ENCODE measurements at regions not wholly inside any gene's neighbourhood (a gene's known extent, or its start where the extent isn't known, plus 50 kb on each side); places are given as distances from the start of the nearest gene placed in this dataset.

DNA sequence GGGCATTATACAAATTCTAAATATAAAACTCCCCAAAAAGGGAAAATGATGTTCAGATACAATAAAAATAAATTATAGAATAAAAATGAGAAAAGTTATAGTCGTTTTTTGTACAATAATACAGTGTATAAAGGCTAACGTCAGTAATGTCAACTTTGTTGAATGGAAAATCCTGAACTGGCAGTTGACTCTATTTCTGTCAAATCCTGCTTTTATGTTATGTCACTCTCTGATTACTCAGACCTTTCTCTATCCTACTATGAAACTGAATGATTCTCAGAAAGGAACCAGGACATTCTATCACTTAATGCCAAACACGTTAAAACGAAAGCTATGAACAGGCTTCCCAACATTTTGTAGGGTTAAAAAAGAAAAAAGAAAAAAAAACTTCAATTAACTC, 636.4 kb downstream of the USP25 start:
- TF ChIP-seq, protein P1, sequence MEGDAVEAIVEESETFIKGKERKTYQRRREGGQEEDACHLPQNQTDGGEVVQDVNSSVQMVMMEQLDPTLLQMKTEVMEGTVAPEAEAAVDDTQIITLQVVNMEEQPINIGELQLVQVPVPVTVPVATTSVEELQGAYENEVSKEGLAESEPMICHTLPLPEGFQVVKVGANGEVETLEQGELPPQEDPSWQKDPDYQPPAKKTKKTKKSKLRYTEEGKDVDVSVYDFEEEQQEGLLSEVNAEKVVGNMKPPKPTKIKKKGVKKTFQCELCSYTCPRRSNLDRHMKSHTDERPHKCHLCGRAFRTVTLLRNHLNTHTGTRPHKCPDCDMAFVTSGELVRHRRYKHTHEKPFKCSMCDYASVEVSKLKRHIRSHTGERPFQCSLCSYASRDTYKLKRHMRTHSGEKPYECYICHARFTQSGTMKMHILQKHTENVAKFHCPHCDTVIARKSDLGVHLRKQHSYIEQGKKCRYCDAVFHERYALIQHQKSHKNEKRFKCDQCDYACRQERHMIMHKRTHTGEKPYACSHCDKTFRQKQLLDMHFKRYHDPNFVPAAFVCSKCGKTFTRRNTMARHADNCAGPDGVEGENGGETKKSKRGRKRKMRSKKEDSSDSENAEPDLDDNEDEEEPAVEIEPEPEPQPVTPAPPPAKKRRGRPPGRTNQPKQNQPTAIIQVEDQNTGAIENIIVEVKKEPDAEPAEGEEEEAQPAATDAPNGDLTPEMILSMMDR (conservative IDR thresholded peaks at IDR 0.05), result no peak
- no peak for TF ChIP-seq ZFX (IDR thresholded peaks at IDR 0.05)

Data from C4-2B (cell line).